ENCODE measurements at regions not wholly inside any gene's neighbourhood (a gene's known extent, or its start where the extent isn't known, plus 50 kb on each side); places are given as distances from the start of the nearest gene placed in this dataset.

DNA sequence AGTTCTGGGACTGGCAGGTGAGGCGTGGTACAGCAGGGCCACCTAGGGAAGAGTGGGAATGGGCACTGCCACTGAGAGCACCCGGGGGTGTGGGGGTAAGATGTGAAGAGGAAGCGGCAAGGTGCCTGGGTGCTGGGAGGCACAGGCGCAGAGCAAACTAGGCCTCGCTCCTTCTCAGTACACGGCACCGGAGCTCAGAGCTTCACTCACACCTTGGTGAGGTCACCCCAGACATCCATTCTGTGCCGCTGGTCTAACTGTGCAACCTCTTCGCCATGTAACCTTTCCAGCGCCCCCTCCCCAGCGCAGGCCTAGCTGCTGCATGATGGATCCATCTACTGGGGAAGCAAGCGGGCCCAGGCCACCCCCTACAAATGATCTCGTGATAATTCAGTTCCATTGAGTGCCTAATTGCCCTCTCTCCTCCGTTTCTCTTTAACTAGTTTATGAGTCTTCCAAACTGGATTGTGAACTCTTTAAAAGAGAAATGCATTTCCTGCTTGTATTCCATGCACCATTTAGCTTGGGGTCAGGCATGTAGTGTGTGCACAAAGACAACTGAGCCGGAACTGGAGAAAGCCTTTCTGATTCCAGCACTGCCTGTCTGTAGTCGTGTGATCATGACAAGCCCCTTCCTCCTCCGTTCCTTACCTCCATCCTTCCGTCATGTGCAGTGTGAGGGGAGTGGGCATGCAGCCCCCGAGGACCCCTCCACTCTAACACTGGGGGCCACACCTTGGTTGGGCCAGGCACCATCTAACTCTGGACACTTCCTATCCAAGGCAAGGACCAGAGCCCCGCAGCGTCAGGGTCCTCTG is 1475.2 kb downstream of the TBC1D22A start:
- TF ChIP-seq, protein P1, sequence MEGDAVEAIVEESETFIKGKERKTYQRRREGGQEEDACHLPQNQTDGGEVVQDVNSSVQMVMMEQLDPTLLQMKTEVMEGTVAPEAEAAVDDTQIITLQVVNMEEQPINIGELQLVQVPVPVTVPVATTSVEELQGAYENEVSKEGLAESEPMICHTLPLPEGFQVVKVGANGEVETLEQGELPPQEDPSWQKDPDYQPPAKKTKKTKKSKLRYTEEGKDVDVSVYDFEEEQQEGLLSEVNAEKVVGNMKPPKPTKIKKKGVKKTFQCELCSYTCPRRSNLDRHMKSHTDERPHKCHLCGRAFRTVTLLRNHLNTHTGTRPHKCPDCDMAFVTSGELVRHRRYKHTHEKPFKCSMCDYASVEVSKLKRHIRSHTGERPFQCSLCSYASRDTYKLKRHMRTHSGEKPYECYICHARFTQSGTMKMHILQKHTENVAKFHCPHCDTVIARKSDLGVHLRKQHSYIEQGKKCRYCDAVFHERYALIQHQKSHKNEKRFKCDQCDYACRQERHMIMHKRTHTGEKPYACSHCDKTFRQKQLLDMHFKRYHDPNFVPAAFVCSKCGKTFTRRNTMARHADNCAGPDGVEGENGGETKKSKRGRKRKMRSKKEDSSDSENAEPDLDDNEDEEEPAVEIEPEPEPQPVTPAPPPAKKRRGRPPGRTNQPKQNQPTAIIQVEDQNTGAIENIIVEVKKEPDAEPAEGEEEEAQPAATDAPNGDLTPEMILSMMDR (IDR thresholded peaks at IDR 0.05) = no peak
- TF ChIP-seq POLR2A (IDR thresholded peaks at IDR 0.05) (no peak), EP300 (IDR thresholded peaks at IDR 0.05) (no peak)

Data from tibial nerve (tissue), 4 donors.